Mammary epithelial cell (primary cell): ENCODE measurements at regions not wholly inside any gene's neighbourhood (a gene's known extent, or its start where the extent isn't known, plus 50 kb on each side); places are given as distances from the start of the nearest gene placed in this dataset.

Experiments
- CTCF ChIP-seq, 2 donors: IDR thresholded peaks in 1 of 2; conservative IDR thresholded peaks in 1 of 2; 2 replicates each; pipeline ENCODE4 v1.5.1; 2011 to 2012; ENCODE audit warnings: inconsistent platforms in 2 of 2, low read length in 2 of 2, mild to moderate bottlenecking in 2 of 2, control low read depth in 1 of 2, low read depth in 1 of 2; ENCODE audit not compliant: insufficient read depth in 1 of 2; ENCODE audit errors: extremely low read depth in 1 of 2
- EZH2 ChIP-seq: IDR thresholded peaks from 2 replicates; pipeline ENCODE4 v1.6.1; 2012; ENCODE audit warnings: low read length, inconsistent platforms, borderline replicate concordance

- TF ChIP-seq CTCF (conservative IDR thresholded peaks at IDR 0.05 in 1 of 2, IDR thresholded peaks at IDR 0.05 in 1 of 2; ENCODE audit: extremely low read depth in 1 of 2, insufficient read depth in 1 of 2, low read depth in 1 of 2, low read length in 2 of 2) (no peak), EZH2 (no peak)
Measured at GRCh38 chr3:168864107-168865021, 768.6 kb upstream of the GOLIM4 start.
